Peyer's patch (tissue), 4 donors: ENCODE measurements at regions not wholly inside any gene's neighbourhood (a gene's known extent, or its start where the extent isn't known, plus 50 kb on each side); places are given as distances from the start of the nearest gene placed in this dataset.

Source experiments
- CTCF ChIP-seq, 6 experiments: fragments of 450-650 bp in 4 of 6; fragments of 200-600 bp in 2 of 6; sonication (generic) in 1 of 6; IDR thresholded peaks; one replicate each; pipeline ENCODE4 v1.5.1; 2017 to 2019; ENCODE audit warnings: antibody characterized with exemption in 6 of 6, mild to moderate bottlenecking in 3 of 6, moderate library complexity in 1 of 6
- POLR2A ChIP-seq, 2 donors: fragments of 450-650 bp; IDR thresholded peaks; one replicate each; pipeline ENCODE4 v1.5.1; 2017; ENCODE audit warnings: antibody characterized with exemption in 2 of 2, mild to moderate bottlenecking in 2 of 2, moderate library complexity in 2 of 2

GRCh38 chr4:140220058-140220457 is 66.1 kb upstream of the MAML3 start:
- no peak for TF ChIP-seq POLR2A (IDR thresholded peaks at IDR 0.05)
- TF ChIP-seq CTCF (IDR thresholded peaks at IDR 0.05): no peak
